ENCODE measurements at regions not wholly inside any gene's neighbourhood (a gene's known extent, or its start where the extent isn't known, plus 50 kb on each side); places are given as distances from the start of the nearest gene placed in this dataset.

DNA sequence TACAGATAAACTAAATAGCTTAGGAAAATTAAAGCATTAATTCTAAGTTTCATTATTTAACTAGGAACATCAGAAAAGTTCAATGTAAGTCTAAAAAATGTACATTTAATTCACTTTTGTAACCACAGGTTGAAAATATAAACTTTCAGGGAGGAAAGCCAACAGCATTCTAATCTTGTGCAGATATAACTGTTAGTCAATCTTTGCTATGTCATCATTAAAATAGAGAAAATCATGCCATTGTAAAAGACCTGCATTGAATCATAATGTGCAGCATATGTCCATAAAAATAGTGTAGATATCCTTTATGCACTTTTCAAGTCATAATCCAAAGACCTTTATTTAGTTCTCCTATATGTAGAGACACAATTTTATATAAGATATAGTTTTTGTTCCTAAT, 207.3 kb downstream of the ALG10B start:
- TF ChIP-seq EP300 (IDR thresholded peaks at IDR 0.05; ENCODE audit: borderline replicate concordance) (no peak), YY1 (IDR thresholded peaks at IDR 0.05; ENCODE audit: low read depth) (no peak), MAX (IDR thresholded peaks at IDR 0.05) (no peak), NFIC (IDR thresholded peaks at IDR 0.05) (no peak), FOXM1 (IDR thresholded peaks at IDR 0.05; ENCODE audit: borderline replicate concordance, low read depth) (no peak), EGR1 (IDR thresholded peaks at IDR 0.05) (no peak), RAD21 (IDR thresholded peaks at IDR 0.05; ENCODE audit: low read depth) (no peak), TAF1 (IDR thresholded peaks at IDR 0.05; ENCODE audit: low read depth) (no peak), ZBTB7A (IDR thresholded peaks at IDR 0.05; ENCODE audit: low read depth) (no peak), TEAD4 (IDR thresholded peaks at IDR 0.05) (no peak), CEBPB (IDR thresholded peaks at IDR 0.05) (no peak)
